ENCODE measurements at regions not wholly inside any gene's neighbourhood (a gene's known extent, or its start where the extent isn't known, plus 50 kb on each side); places are given as distances from the start of the nearest gene placed in this dataset.

DNA sequence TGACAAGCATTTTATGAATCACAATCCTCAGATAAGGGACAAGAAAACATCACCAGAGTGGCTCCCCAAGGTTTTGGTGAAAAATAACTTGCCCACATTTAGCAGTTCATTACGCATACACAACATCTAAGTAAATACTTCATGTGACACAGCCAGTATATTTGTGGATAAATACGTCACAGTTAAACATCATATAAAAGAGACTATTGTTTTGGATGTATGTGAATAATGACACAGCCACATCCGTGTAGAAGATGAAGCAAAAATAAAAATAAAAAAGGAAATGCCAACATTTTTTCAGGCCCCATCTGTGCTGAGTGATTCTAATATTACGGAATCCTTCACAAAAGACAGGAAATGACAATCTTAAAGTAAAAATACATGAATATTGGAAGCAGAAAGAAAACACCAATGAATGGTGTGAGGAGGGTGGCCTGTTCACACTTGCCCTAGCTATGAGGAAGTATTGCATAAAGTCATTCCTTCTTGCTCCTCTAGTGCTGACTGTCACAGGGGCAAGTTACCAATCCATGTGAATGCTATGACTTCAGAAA, 457.1 kb downstream of the KLF12 start:
- TF ChIP-seq CTCF (IDR thresholded peaks at IDR 0.05) (no peak), POLR2A (IDR thresholded peaks at IDR 0.05) (no peak), EP300 (IDR thresholded peaks at IDR 0.05) (no peak)
